Bone marrow (tissue), 2 donors: ENCODE measurements at regions not wholly inside any gene's neighbourhood (a gene's known extent, or its start where the extent isn't known, plus 50 kb on each side); places are given as distances from the start of the nearest gene placed in this dataset.

Source experiments
- DNase-seq, 2 donors: peaks; one replicate each; lab custom pipeline; 2025; lab: John Stamatoyannopoulos, UW

- DNase-seq: no peak
Observed at GRCh38 chr1:110816945-110817344, 56.0 kb upstream of the CD53 start.

- DNase-seq: no peak
Observed at GRCh38 chr1:110811529-110811928, 61.4 kb upstream of the CD53 start.

GRCh38 chr1:110800079-110800478 is 72.9 kb upstream of the CD53 start:
- DNase-seq: peak in 1 of 2 donors; percentile 5

GRCh38 chr1:110798691-110799256 is 74.2 kb upstream of the CD53 start:
- DNase-seq: no peak

- no peak for DNase-seq
Observed at GRCh38 chr1:110788673-110789072, 84.3 kb upstream of the CD53 start.

GRCh38 chr1:110787328-110788071 is 85.4 kb upstream of the CD53 start:
- DNase-seq: peak in 1 of 2 donors; percentile 36

- no peak for DNase-seq
Observed at GRCh38 chr1:110786802-110787327, 86.1 kb upstream of the CD53 start.

GRCh38 chr1:110785612-110786011 is 87.3 kb upstream of the CD53 start:
- DNase-seq: no peak

GRCh38 chr1:110785055-110785454 is 87.9 kb upstream of the CD53 start:
- no peak for DNase-seq

- peak in 1 of 2 donors; percentile 36 for DNase-seq
Observed at GRCh38 chr1:110783292-110783918, 89.5 kb upstream of the CD53 start.

GRCh38 chr1:110781525-110781924 is 91.4 kb upstream of the CD53 start:
- DNase-seq: no peak

- DNase-seq: peak; percentile 30 to 53
Observed at GRCh38 chr1:110780600-110781484, 92.1 kb upstream of the CD53 start.

- DNase-seq: no peak
Observed at GRCh38 chr1:110779636-110780035, 93.3 kb upstream of the CD53 start.

- DNase-seq: no peak
Observed at GRCh38 chr1:110778821-110779220, 94.1 kb upstream of the CD53 start.

- DNase-seq: no peak
Observed at GRCh38 chr1:110777228-110777627, 95.7 kb upstream of the CD53 start.

- no peak for DNase-seq
Observed at GRCh38 chr1:110774398-110774797, 98.5 kb upstream of the CD53 start.

GRCh38 chr1:110773813-110774212 is 99.1 kb upstream of the KCNA3 start:
- DNase-seq: no peak

GRCh38 chr1:110771245-110772022 is 96.7 kb upstream of the KCNA3 start:
- DNase-seq: no peak

GRCh38 chr1:110770832-110771231 is 96.1 kb upstream of the KCNA3 start:
- DNase-seq: no peak

- no peak for DNase-seq
Observed at GRCh38 chr1:110768605-110769004, 93.9 kb upstream of the KCNA3 start.

- no peak for DNase-seq
Observed at GRCh38 chr1:110766336-110766647, 91.6 kb upstream of the KCNA3 start.
